ENCODE measurements at regions not wholly inside any gene's neighbourhood (a gene's known extent, or its start where the extent isn't known, plus 50 kb on each side); places are given as distances from the start of the nearest gene placed in this dataset.
"Not testable (repeated sequence)": the region's sequence is repeated elsewhere in the genome, so short reads cannot be mapped to it uniquely, and the experiment has no call there.

DNA sequence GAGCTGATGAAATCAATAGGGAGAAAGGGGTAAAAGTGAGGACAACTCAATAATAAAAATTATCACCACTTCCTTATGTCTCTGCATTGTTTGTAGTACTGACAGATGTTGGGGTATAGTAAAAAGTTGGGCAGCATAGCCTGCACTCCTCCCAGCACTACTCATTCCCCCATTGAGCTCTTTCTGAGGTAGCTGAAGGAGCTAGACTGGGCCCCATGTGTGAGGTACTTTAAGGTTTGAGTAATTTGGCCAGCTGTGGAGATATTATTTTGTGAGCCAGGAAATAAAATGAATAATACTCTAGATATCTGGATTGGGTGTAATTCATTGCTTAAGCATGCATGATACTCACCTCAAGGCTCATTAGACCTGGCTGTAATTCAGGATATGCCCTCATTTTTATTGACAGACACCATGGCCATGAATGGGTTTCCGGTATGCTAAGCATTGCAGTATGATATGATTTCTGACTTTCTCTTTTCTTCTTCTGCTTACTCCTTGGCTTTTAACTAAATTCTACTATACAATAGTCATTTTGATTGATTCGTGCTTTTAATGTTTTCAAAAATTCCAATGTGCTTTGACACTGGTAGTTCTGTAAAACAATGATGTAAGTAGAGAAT lies 283.9 kb upstream of the RIMS1 start:
- DNase-seq (ENCODE audit: low spot score) = no peak

DNA sequence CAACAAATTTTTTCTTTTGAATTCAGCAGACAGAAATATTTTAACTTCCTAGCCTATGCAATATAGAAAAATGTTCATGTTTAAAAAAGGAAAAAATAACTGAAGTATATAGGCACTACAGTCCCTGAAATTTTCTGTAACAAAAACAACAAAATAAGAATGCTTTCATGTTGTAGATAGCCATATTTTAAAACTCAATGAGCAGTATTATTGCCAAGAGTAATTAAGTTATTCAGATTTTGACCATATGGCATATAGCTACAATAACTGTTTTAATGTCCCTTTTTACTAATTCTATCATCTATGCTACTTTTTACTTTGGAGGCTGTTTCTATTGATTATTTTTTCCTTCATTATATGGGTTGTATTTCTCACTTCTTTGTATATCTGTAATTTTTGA lies 283.3 kb upstream of the RIMS1 start:
- no peak for DNase-seq (ENCODE audit: low spot score)

DNA sequence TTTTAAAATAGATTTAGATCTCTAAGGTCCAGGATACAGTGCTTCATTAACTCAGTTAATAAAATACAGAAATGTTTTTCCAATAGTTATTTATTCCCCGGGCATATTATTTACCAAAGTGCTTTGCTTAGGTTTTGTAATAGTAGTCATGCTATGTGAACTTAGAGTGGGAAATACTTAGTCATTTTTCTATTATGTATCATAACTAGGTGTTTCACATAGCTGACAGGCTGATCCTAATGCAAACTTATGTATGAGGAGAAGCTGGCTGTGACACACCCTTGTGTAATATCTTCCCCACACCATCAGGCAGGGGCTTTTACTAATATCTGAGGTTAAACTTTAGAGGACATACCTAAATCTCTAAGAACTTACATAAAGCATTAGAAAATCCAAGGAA lies 277.7 kb upstream of the RIMS1 start:
- no peak for DNase-seq (ENCODE audit: low spot score)

DNA sequence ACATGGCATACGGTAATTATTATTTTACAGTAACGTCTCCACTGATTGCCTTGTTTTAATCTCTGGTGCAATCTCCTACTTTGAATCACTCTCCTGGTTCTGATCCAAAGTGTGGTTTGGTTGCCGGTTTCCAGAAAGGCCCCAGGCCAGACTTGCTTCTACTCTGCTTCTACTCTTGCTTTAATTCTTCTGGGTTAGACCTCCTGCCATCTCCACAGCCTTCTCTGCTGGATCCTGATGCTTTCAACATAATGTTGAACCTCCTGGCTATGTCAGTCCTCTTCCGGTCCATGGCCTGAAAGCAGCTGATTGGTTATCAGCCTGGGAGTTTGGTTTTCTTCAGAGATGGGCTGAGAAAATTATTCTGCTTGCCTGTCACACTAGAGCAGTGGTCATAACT lies 266.5 kb upstream of the RIMS1 start:
- no peak for DNase-seq (ENCODE audit: low spot score)

DNA sequence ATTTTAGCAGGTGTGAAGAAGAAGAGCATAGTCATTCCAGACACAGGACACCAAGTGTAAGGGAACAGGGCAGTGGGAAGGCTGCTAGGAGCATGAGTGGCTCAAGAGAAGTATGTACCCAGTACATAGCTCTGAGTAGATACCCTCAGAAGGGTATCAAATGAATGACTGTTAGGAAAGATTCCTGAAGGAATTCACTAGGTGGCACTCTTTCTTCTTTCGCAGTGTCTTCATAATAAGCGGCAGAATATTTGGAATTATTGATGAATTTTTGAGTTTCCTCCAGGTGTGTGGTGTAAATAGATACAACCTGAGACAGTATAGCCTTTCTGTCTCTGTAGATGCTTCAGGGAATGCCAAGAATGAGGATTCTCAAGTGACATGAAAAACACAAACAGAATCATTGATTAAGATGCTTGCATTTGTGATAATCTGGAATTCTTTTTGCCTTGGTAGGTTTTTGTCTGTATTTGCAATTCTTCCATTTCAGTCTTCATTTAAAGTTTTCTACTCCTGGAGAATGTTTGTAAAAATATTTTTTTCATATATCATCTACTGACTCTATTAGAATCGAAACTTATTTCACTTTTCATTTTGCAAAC lies 264.3 kb upstream of the RIMS1 start:
- no peak for DNase-seq (ENCODE audit: low spot score)

DNA sequence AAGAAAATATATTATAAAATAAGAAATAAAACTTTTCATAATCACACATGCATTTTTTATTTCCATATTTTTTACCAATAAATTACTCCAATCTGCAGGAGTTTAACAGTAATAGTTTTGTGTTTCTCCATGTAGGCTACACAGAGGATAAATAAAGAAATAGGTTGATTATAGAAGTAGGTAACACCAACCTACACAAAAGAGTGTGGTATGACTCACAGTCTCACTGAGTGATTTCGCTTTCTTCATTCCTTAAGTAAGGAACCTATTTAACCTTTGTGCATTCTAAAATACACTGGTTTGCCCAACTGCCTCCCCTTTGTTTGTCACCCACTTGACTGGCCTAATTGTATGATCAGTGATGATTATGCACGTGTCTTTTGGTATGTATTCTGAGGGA lies 244.2 kb upstream of the RIMS1 start:
- DNase-seq (ENCODE audit: low spot score) = no peak

GRCh38 chr6:71642793-71643192 lies 243.6 kb upstream of the RIMS1 start:
- DNase-seq (ENCODE audit: low spot score) = no peak

DNA sequence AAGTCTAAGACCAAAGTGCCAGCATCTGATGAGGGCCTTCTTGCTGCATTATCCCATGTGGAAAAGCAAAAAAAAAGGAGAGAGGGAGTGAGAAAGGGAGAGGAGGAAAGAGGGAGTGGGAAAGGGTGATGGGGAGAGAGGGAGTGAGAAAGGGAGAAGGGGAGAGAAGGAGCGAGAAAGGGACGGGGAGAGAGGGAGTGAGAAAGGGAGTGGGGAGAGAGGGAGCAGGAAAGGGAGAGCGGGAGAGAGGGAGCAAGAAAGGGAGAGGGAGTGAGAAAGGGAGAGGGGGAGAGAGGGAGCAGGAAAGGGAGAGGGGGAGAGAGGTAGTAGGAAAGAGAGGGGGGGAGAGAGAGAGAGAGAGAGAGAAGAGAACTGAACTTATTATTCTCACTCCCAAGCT lies 241.1 kb upstream of the RIMS1 start:
- no peak for DNase-seq (ENCODE audit: low spot score)

GRCh38 chr6:71649915-71650314 lies 236.4 kb upstream of the RIMS1 start:
- DNase-seq (ENCODE audit: low spot score) = no peak

DNA sequence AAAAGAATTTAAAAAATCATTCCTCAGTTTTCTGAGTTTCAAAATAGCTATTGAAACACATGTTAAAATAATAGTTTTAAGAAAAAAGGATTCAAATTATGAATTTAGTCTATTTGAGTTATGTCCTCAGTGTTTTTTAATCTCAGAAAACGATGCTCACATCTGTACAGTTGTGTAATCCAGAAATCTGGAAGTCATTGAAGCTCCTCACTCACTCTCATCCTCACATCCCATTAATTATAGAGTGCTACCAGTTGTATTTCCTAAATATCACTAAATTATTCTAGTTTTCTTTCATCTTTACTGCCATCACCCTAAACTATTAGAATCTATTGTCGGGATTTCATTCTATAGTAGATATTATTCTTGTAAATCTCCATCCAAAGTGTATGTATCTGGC lies 234.7 kb upstream of the RIMS1 start:
- no peak for DNase-seq (ENCODE audit: low spot score)

DNA sequence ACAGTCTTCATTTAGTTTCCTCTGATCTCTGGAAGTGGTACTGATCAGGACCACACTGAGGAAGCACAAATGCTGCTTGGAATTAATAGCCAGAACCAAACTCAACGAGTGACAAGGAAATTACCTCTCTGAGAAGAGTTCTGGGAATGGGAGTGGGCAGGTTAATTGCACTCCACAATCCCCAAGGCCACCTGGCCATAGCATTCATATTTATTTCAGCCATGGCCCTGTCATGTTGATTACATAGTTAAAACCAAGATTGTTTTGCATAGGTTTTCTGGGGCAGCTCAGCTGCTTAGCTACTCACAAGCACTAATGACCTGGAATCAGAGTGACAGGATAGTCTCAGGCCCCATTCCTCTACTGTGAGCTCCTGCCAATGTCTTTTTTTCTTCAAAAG lies 230.2 kb upstream of the RIMS1 start:
- no peak for DNase-seq (ENCODE audit: low spot score)

DNA sequence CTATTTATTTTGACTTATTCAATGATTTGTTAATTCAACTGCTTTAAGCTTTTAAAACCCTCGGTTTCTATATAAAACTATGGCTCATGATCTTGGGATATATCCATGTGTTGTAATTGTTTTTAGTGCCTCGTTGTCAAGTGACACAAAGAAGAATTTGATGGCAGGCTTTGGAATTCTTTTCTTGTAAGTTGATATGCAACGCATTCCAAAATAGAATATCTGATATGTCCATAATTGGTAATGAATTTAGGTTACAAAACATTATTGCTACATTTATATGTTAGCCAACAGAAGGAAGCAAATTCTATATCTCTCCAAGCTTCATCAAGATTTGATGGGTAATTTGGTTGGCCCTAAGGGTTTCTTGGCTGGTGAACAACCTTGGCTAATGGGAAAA lies 220.4 kb upstream of the RIMS1 start:
- DNase-seq (ENCODE audit: low spot score) = no peak

DNA sequence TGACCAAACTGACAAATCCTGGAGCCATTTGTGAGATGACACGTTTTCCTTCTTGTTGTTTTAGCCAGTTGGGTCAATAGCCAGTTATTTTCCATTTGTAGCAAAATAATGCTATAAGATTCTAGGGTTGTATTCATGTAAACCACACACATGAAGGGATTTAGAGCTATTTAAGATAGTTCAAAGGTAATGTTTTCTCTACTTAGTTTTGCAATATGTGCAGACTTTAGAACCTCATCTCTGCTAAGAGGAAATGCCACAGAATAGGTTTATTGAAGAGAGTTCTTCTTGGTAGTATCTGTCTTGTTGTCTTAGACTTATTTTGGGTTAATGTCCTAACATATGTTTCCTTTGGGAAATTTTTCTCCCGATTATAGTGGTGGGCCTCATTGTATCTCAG lies 213.5 kb upstream of the RIMS1 start:
- no peak for DNase-seq (ENCODE audit: low spot score)

- DNase-seq (ENCODE audit: low spot score) = no peak
Observed at GRCh38 chr6:71675386-71675785, 211.0 kb upstream of the RIMS1 start.

GRCh38 chr6:71676298-71676697 lies 210.1 kb upstream of the RIMS1 start:
- DNase-seq (ENCODE audit: low spot score) = no peak

- no peak for DNase-seq (ENCODE audit: low spot score)
Observed at GRCh38 chr6:71678091-71678490, 208.3 kb upstream of the RIMS1 start.

- DNase-seq (ENCODE audit: low spot score) = no peak
Observed at GRCh38 chr6:71681234-71681867, 205.0 kb upstream of the RIMS1 start.

DNA sequence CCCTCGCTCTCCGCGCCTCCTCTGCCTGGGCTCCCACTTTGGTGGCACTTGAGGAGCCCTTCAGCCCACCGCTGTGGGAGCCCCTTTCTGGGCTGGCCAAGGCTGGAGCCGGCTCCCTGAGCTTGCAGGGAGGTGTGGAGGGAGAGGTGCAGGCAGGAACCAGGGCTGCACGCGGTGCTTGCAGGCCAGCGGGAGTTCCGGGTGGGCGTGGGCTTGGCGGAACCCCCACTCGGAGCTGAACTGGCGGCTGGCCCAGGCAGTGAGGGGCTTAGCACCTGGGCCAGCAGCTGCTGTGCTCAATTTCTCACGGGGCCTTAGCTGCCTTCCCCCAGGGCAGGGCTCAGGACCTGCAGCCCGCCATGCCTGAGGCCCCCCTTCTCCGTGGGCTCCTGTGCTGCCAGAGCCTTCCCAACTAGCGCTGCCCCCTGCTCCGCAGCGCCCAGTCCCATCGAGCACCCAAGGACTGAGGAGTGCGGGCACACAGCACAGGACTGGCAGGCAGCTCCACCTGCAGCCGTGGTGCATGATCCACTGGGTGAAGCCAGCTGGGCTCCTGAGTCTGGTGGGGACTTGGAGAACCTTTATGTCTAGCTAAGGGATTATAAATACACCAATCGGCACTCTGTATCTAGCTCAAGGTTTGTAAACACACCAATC lies 200.2 kb upstream of the RIMS1 start:
- not testable (repeated sequence) for DNase-seq (ENCODE audit: low spot score)

GRCh38 chr6:71698702-71699101 lies 187.6 kb upstream of the RIMS1 start:
- no peak for DNase-seq (ENCODE audit: low spot score)

GRCh38 chr6:71706523-71706922 lies 179.8 kb upstream of the RIMS1 start:
- DNase-seq (ENCODE audit: low spot score) = no peak

- DNase-seq (ENCODE audit: low spot score) = no peak
Observed at GRCh38 chr6:71707059-71707458, 179.3 kb upstream of the RIMS1 start.

- no peak for DNase-seq (ENCODE audit: low spot score)
Observed at GRCh38 chr6:71720705-71721104, 165.6 kb upstream of the RIMS1 start.

GRCh38 chr6:71721642-71722041 lies 164.7 kb upstream of the RIMS1 start:
- no peak for DNase-seq (ENCODE audit: low spot score)

Data from globus pallidus (tissue), 1 donor.